Nephron progenitor cell (in vitro differentiated cells): ENCODE measurements at regions not wholly inside any gene's neighbourhood (a gene's known extent, or its start where the extent isn't known, plus 50 kb on each side); places are given as distances from the start of the nearest gene placed in this dataset.

ENCODE experiments used
- DNase-seq: peaks from one replicate; pipeline ENCODE4 v3.0.0; 2021
- H3K27ac Mint-ChIP-seq: 2 replicates; pipeline ENCODE4 v1.8.0; 2021; ENCODE audit warnings: mild to moderate bottlenecking, moderate library complexity, mixed read lengths
- H3K27me3 Mint-ChIP-seq: 2 replicates; pipeline ENCODE4 v1.8.0; 2021; ENCODE audit warnings: mild to moderate bottlenecking, low read depth, mixed read lengths; ENCODE audit not compliant: poor library complexity
- H3K36me3 Mint-ChIP-seq: 2 replicates; pipeline ENCODE4 v1.8.0; 2021; ENCODE audit warnings: low read depth, mixed read lengths
- H3K4me1 Mint-ChIP-seq: 2 replicates; pipeline ENCODE4 v1.8.0; 2021; ENCODE audit warnings: mixed read lengths
- H3K4me3 Mint-ChIP-seq: 2 replicates; pipeline ENCODE4 v1.8.0; 2021; ENCODE audit warnings: mild to moderate bottlenecking, moderate library complexity, mixed read lengths
- H3K9me3 Mint-ChIP-seq: 2 replicates; pipeline ENCODE4 v1.8.0; 2021; ENCODE audit warnings: mild to moderate bottlenecking, moderate library complexity, mixed read lengths
- TF ChIP-seq, protein P1 (sequence below): fragments of 200-600 bp; sonication (generic); IDR thresholded peaks from 2 replicates; pipeline ENCODE4 v1.5.0; 2021; ENCODE audit warnings: antibody characterized with exemption

DNA sequence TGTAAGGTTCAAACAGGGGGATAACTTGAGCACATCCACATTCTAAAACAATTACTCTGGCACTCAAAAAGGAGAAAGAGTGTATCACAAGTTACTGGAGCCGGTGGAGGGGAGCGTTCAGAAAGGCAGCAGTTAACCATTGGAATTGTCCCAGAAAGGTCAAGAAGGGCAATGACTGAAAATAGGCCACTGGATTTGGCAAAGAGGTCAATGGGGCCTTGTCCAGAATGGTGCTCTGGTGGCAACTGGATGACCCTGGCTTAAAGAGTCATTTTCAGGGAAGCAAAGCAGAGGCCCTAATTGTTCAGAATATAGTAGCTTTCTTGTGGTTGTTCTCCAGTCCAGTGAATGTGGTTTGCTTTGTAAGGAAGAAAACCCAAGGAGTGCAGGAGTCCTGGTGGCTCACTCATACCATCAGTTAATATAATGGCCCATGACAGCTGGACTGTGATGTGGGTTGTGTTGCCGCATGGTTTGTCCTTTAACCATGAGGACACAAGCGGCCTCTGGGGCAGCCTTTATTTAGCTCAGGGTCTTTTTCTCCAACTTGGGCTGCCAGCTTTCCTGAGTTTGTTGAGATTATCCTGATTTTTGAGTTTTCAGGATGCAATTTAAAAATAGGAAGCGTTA, 142.8 kb upstream of the PELI2 start:
- Mint-ChIP-seq H3K27ac (peak overlapping the region; percentile 30), H3K4me3 (no peak overlapping the region), H3K27me3 (peaks cover 12% of the 10 kb centered on the region)

DNA sequence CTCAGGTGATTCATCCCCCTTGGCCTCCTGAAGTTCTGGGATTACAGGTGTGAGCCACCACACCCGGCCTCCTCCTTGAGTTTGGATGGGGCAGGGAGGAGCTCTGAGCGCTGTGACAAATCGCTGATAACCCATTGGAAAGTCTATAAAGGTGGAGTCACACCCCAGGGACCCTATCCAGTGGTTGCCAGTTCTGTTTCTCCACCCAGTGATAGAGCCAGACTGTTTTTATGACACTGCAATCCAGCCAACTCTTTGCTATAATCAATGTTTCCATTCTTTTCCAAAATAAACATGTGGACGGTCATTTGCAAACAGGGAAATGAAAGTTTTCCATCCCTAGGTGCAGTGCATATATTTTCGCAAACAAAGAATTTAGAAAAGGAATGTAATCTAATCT, 142.0 kb upstream of the PELI2 start:
- peaks cover 7% of the 10 kb centered on the region for H3K27me3 Mint-ChIP-seq
- peaks cover 10% of the 10 kb centered on the region for H3K9me3 Mint-ChIP-seq
- H3K4me3 Mint-ChIP-seq, result no peak overlapping the region
- TF ChIP-seq, protein P1, sequence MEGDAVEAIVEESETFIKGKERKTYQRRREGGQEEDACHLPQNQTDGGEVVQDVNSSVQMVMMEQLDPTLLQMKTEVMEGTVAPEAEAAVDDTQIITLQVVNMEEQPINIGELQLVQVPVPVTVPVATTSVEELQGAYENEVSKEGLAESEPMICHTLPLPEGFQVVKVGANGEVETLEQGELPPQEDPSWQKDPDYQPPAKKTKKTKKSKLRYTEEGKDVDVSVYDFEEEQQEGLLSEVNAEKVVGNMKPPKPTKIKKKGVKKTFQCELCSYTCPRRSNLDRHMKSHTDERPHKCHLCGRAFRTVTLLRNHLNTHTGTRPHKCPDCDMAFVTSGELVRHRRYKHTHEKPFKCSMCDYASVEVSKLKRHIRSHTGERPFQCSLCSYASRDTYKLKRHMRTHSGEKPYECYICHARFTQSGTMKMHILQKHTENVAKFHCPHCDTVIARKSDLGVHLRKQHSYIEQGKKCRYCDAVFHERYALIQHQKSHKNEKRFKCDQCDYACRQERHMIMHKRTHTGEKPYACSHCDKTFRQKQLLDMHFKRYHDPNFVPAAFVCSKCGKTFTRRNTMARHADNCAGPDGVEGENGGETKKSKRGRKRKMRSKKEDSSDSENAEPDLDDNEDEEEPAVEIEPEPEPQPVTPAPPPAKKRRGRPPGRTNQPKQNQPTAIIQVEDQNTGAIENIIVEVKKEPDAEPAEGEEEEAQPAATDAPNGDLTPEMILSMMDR, result no peak
- H3K27ac Mint-ChIP-seq, result no peak overlapping the region
- no peak for DNase-seq
- H3K4me1 Mint-ChIP-seq, result peaks cover 12% of the 10 kb centered on the region
- H3K36me3 Mint-ChIP-seq, result no peaks in the 10 kb centered on the region

More for the DNA sequence above, 142.8 kb upstream of the PELI2 start:
- Mint-ChIP-seq H3K9me3 (peaks cover 3% of the 10 kb centered on the region), H3K4me1 (peaks cover 12% of the 10 kb centered on the region), H3K36me3 (no peaks in the 10 kb centered on the region)
- TF ChIP-seq, protein P1, result no peak
- DNase-seq, result no peak

DNA sequence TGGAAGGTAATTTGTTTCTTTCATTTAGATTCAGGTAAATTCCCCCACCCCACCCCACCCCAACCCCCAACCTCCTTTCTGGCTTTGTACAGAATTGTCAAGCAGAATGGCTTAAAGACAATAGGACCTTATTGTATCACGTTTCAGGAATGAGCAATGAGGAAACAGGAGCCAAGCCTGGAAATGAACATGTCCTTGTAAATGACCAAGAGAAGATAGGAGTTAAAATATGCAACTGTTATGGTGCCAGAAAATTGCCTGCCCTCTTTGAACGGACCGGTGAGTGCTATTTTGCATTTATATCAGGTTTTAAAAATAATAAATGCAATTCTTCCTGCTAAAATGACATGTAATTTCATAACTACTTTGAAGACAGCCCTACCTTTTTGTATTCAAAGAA, 141.6 kb upstream of the PELI2 start:
- TF ChIP-seq, protein P1, result no peak
- Mint-ChIP-seq H3K27me3 (peaks cover 7% of the 10 kb centered on the region), H3K27ac (no peak overlapping the region), H3K9me3 (peaks cover 13% of the 10 kb centered on the region), H3K36me3 (no peaks in the 10 kb centered on the region), H3K4me1 (peaks cover 12% of the 10 kb centered on the region), H3K4me3 (no peak overlapping the region)
- DNase-seq, result no peak

DNA sequence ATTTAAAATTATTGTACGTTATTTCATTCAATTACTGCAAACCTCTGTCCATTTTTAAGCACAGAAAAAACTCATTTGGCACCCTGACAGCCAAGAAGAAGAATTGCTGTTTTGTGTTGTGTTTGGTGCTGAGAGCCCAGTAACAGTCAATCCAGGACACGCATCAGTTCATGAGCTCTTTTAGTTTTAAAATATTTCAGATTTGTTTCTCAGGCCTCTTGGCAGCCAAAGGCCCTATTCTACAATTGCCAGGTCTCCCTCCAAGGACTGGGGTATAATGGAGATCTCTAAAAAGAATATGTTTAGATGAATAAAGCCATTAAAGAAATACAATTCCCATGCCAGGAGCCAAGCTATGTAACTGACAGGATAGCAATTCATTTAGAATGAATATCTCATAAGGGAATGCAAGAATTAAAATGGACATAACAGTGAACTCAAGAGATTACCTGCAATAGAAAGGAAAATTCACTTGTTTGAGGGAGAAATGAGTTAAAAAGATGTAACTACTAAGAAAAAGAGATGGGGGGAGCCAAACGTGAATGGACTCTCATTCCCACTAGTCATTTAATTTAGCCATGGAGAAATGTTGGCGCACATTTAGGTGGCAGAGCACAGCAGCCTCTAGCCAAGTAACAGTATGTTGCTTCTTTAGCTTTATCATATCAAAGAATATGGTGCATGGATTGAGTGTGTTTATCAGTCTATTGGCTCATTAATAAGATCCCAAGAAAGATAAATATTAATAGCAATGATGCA, 140.6 kb upstream of the PELI2 start:
- H3K27ac Mint-ChIP-seq, result no peak overlapping the region
- H3K4me3 Mint-ChIP-seq, result no peak overlapping the region
- peaks cover 7% of the 10 kb centered on the region for H3K4me1 Mint-ChIP-seq
- DNase-seq, result no peak
- peaks cover 13% of the 10 kb centered on the region for H3K9me3 Mint-ChIP-seq
- no peaks in the 10 kb centered on the region for H3K36me3 Mint-ChIP-seq
- H3K27me3 Mint-ChIP-seq, result peaks cover 7% of the 10 kb centered on the region
- TF ChIP-seq, protein P1, result no peak

DNA sequence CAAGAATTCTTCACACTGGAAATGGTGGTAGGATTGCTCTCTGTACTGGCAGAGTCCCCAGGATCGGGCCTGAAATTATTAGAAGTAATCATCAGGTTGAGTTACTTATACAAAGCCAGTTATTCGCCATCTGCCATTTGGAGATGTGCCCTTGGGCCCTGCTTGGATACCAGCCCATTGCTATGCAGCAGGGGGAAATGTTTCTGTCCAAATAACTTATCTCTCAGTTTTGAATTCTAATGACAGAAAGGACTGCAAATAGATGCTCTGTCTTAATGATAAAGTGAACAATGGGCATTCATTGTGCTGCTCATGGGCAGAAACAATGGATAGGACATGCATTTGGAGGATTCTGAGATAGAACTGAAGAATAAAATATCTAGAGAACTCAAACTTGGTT, 139.1 kb upstream of the PELI2 start:
- H3K4me1 Mint-ChIP-seq, result peaks cover 7% of the 10 kb centered on the region
- H3K27me3 Mint-ChIP-seq, result peaks cover 7% of the 10 kb centered on the region
- H3K9me3 Mint-ChIP-seq, result peaks cover 13% of the 10 kb centered on the region
- no peak overlapping the region for H3K4me3 Mint-ChIP-seq
- no peaks in the 10 kb centered on the region for H3K36me3 Mint-ChIP-seq
- DNase-seq, result no peak
- TF ChIP-seq, protein P1, result no peak
- H3K27ac Mint-ChIP-seq, result no peak overlapping the region
